Superior temporal gyrus (tissue), 1 donor: ENCODE measurements at regions not wholly inside any gene's neighbourhood (a gene's known extent, or its start where the extent isn't known, plus 50 kb on each side); places are given as distances from the start of the nearest gene placed in this dataset.
"Not testable (repeated sequence)": the region's sequence is repeated elsewhere in the genome, so short reads cannot be mapped to it uniquely, and the experiment has no call there.

Experiments
- DNase-seq: peaks from one replicate; pipeline ENCODE4 v3.0.0-alpha.2; 2016; ENCODE audit errors: extremely low spot score

DNA sequence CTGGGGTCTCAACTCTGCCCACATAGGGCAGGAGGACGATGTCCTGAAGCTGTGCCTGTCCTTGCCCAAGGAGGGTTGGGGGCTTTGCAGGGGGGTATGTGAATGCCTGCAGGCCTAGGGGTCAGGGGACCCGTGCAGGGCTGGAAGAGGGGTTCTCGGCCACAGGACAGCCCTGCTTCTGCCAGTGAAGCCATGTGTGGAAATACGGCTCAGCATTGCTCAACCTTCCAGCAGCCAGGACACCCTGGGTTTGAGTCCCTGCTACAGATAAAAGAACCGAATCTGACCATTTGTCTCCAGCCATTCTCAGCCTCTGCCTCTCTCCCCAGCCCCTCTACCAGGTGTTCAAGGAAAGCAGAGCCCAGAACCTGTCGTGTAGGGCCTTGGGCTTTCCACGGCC, 61.9 kb upstream of the SULF2 start:
- DNase-seq, result not testable (repeated sequence)

GRCh38 chr20:47846651-47847050, 61.4 kb upstream of the SULF2 start:
- not testable (repeated sequence) for DNase-seq

DNA sequence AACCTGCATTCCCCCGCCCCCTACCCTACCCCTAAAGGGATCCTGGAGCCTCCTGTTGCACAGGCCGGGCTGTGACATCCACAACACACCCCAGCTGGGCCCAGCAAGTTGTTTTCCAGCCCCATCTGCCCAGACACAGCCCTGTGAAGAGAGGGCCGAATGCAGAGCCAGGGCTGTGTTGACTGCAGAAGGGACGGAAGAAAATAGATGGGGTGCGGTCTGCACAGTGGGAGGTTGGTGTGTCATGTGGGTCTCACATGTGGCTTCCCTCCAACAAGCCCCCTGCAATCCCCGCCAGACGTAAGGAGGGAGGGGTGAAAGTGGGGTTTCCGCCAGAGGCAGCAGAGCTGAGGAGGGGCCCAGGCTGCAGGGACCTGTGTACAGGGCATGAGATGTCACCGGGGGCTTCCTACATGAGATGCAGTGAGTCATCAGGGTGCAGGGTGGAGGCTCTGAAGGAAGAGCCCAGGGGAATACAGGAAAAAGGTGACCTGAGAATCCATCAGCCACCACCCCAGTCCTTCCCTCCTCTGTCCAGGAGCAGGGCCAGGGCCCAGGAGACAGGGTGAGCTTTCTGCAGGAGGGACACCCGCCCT, 60.2 kb upstream of the SULF2 start:
- DNase-seq, result not testable (repeated sequence)

- DNase-seq, result not testable (repeated sequence)
These were observed 59.3 kb upstream of the SULF2 start for GRCh38 chr20:47844568-47844906.

DNA sequence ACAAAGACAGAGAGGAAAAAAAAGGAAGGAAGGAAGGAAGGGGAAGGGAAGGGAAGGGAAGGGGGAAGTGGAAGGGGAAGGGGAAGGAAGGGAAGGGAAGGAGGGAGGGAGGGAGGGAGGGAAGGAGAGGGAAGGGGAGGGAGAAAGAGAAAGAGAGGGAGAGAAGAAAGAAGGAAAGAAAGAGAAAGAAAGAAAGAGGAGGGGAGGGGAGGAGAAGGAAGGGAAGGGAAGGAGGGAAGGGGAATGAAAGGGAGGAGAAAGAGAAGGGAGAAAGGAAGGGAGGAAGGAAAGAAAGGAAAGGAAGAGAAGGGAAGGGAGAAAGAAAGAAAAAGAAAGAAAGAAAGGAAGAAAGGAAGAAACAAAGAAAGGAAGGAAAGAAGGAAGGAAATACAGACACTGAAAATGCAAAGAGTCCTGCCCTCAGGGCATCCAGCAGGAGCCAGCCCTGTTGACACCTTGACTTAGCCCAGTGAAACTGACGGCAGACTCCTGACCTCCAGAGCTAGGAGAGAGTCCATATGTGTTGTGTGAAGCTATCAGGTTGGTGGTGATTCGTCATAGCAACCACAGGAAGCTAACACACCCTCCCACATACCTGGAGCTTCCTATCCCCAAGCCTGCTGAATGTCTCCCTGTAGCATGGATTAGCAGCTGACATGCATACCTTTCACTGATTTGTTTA, 58.7 kb upstream of the SULF2 start:
- no peak for DNase-seq

DNA sequence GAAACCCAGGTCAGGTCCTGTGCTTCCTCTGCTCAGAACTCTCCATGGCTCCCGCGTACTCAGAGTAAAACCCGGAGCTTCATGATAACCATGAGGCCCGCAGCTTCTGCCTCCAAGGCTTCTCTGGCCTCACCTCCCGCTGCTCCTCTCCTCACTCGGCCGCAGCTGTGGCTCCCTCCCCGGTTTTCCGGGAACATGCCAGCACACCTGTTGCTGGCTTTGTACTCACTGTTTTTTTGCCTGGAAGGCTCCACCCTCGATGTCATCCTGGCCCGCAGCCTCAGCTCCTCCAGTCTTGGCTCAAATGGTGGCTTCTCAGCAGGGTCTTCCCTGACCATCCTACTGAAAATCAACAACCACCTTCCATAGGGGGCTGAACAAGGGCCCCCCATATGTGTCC, 57.7 kb upstream of the SULF2 start:
- DNase-seq, result not testable (repeated sequence)

- DNase-seq, result not testable (repeated sequence)
These were observed 56.7 kb upstream of the SULF2 start for GRCh38 chr20:47842004-47842403.

GRCh38 chr20:47836256-47836817, 51.1 kb upstream of the SULF2 start:
- not testable (repeated sequence) for DNase-seq
